ENCODE measurements at regions not wholly inside any gene's neighbourhood (a gene's known extent, or its start where the extent isn't known, plus 50 kb on each side); places are given as distances from the start of the nearest gene placed in this dataset.

GRCh38 chr2:49403637-49404036 lies 249.3 kb upstream of the FSHR start:
- TF ChIP-seq NFIC (IDR thresholded peaks at IDR 0.05; ENCODE audit: borderline replicate concordance) (no peak), EP300 (IDR thresholded peaks at IDR 0.05; ENCODE audit: borderline replicate concordance in 1 of 2, low read depth in 1 of 2, low read length in 1 of 2) (no peak), MAX (IDR thresholded peaks at IDR 0.05; ENCODE audit: low read depth) (no peak)
- TF ChIP-seq, protein P1, sequence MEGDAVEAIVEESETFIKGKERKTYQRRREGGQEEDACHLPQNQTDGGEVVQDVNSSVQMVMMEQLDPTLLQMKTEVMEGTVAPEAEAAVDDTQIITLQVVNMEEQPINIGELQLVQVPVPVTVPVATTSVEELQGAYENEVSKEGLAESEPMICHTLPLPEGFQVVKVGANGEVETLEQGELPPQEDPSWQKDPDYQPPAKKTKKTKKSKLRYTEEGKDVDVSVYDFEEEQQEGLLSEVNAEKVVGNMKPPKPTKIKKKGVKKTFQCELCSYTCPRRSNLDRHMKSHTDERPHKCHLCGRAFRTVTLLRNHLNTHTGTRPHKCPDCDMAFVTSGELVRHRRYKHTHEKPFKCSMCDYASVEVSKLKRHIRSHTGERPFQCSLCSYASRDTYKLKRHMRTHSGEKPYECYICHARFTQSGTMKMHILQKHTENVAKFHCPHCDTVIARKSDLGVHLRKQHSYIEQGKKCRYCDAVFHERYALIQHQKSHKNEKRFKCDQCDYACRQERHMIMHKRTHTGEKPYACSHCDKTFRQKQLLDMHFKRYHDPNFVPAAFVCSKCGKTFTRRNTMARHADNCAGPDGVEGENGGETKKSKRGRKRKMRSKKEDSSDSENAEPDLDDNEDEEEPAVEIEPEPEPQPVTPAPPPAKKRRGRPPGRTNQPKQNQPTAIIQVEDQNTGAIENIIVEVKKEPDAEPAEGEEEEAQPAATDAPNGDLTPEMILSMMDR (IDR thresholded peaks at IDR 0.05), result no peak

All from SK-N-SH (cell line).